ENCODE measurements at regions not wholly inside any gene's neighbourhood (a gene's known extent, or its start where the extent isn't known, plus 50 kb on each side); places are given as distances from the start of the nearest gene placed in this dataset.
A peak's percentile ranks its signal among the peaks of the same experiment; 100 is the strongest.

DNA sequence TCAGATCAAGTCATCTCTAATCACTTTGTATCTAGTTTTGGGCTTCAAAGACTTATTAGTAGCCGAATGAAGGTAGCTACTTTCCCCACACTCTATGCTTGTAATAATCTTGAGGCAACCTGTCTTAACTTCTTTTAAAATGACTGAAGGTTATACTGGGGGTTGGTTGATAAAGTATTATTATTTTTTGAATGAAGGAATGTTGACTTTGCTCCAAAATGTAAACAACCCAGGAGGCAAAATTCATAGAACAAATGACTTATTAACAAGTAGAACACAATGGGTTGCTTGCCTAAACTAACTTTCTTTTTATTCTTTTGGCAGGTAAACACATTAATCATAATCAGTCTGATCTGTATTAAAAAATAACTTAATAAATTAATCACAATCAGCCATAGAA, 440.0 kb downstream of the USP25 start:
- Histone ChIP-seq H3K79me2 (ENCODE audit: insufficient read depth, low read length) (no peaks in the 10 kb centered on the region), H3K4me3 (ENCODE audit: insufficient read depth, low read length) (no peak overlapping the region), H3K27ac (ENCODE audit: low read depth, low read length) (no peak overlapping the region), H3K4me1 (ENCODE audit: insufficient read depth, low read length) (no peaks in the 10 kb centered on the region), H2AFZ (ENCODE audit: low read length) (no peak overlapping the region), H4K20me1 (ENCODE audit: insufficient read depth, low read length) (no peaks in the 10 kb centered on the region), H3K9me3 (ENCODE audit: low read depth, low read length) (no peaks in the 10 kb centered on the region), H3K36me3 (ENCODE audit: insufficient read depth, low read length) (no peaks in the 10 kb centered on the region), H3K4me2 (ENCODE audit: insufficient read depth, low read length) (peak overlapping the region; percentile 41), H3K27me3 (ENCODE audit: insufficient read depth, low read length) (no peaks in the 10 kb centered on the region)
- TF ChIP-seq, protein P1, sequence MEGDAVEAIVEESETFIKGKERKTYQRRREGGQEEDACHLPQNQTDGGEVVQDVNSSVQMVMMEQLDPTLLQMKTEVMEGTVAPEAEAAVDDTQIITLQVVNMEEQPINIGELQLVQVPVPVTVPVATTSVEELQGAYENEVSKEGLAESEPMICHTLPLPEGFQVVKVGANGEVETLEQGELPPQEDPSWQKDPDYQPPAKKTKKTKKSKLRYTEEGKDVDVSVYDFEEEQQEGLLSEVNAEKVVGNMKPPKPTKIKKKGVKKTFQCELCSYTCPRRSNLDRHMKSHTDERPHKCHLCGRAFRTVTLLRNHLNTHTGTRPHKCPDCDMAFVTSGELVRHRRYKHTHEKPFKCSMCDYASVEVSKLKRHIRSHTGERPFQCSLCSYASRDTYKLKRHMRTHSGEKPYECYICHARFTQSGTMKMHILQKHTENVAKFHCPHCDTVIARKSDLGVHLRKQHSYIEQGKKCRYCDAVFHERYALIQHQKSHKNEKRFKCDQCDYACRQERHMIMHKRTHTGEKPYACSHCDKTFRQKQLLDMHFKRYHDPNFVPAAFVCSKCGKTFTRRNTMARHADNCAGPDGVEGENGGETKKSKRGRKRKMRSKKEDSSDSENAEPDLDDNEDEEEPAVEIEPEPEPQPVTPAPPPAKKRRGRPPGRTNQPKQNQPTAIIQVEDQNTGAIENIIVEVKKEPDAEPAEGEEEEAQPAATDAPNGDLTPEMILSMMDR (IDR thresholded peaks at IDR 0.05; ENCODE audit: extremely low read depth, low read depth, low read length), result no peak
- DNase-seq (ENCODE audit: insufficient read length, low spot score, missing footprints), result no peak

DNA sequence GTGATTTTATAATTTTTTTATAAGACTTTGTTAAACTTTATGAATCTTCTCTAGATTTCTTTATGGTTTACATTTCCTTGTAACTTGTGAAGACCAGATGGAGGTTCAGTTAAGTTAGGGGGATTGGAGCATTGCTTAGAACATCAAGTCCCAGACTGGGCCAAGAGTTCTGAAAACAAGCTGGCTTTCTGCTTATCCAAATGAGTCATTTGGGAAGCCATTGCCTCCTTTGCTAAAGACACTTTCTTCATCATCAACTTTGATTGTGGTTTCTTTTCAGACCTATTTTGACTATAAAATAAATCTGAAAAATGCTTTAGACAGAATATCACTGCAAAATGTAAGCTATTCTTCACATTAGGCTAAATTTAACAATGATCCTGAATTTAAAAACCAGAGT, 446.8 kb downstream of the USP25 start:
- TF ChIP-seq, protein P1 (IDR thresholded peaks at IDR 0.05; ENCODE audit: extremely low read depth, low read depth, low read length), result no peak
- Histone ChIP-seq H3K27ac (ENCODE audit: low read depth, low read length) (no peak overlapping the region), H3K36me3 (ENCODE audit: insufficient read depth, low read length) (no peaks in the 10 kb centered on the region)

DNA sequence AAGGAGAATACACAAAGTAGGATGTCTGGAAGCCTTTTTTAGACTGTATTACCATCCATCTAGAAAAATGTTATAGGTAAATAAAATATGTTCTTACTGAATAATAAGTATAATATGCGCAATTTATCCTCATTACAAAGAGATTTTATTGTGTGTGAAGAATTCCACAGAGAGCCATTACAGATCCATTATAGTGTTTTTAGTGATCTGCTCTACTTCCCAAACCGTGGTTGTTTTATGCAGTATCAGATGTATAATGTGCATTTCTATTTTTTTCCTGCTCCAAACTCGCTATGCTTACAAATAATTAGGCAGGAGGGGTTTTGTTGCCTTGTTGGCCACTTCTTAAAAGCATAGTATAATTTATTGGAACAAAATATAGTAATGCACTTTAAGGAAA, 447.8 kb downstream of the USP25 start:
- Histone ChIP-seq H3K4me3 (ENCODE audit: insufficient read depth, low read length) (no peak overlapping the region), H3K27ac (ENCODE audit: low read depth, low read length) (no peak overlapping the region), H3K4me1 (ENCODE audit: insufficient read depth, low read length) (peaks cover 4% of the 10 kb centered on the region), H3K27me3 (ENCODE audit: insufficient read depth, low read length) (no peaks in the 10 kb centered on the region), H2AFZ (ENCODE audit: low read length) (no peak overlapping the region), H3K36me3 (ENCODE audit: insufficient read depth, low read length) (no peaks in the 10 kb centered on the region), H3K79me2 (ENCODE audit: insufficient read depth, low read length) (no peaks in the 10 kb centered on the region), H3K9me3 (ENCODE audit: low read depth, low read length) (no peaks in the 10 kb centered on the region), H4K20me1 (ENCODE audit: insufficient read depth, low read length) (no peaks in the 10 kb centered on the region), H3K4me2 (ENCODE audit: insufficient read depth, low read length) (no peak overlapping the region)
- DNase-seq (ENCODE audit: insufficient read length, low spot score, missing footprints), result no peak
- TF ChIP-seq, protein P1 (IDR thresholded peaks at IDR 0.05; ENCODE audit: extremely low read depth, low read depth, low read length), result no peak

More for the DNA sequence above, 446.8 kb downstream of the USP25 start:
- no peak for DNase-seq (ENCODE audit: insufficient read length, low spot score, missing footprints)
- Histone ChIP-seq H2AFZ (ENCODE audit: low read length) (no peak overlapping the region), H3K79me2 (ENCODE audit: insufficient read depth, low read length) (no peaks in the 10 kb centered on the region), H3K4me3 (ENCODE audit: insufficient read depth, low read length) (no peak overlapping the region), H3K9me3 (ENCODE audit: low read depth, low read length) (no peaks in the 10 kb centered on the region), H3K4me1 (ENCODE audit: insufficient read depth, low read length) (peaks cover 4% of the 10 kb centered on the region), H3K4me2 (ENCODE audit: insufficient read depth, low read length) (no peak overlapping the region), H4K20me1 (ENCODE audit: insufficient read depth, low read length) (no peaks in the 10 kb centered on the region), H3K27me3 (ENCODE audit: insufficient read depth, low read length) (no peaks in the 10 kb centered on the region)

DNA sequence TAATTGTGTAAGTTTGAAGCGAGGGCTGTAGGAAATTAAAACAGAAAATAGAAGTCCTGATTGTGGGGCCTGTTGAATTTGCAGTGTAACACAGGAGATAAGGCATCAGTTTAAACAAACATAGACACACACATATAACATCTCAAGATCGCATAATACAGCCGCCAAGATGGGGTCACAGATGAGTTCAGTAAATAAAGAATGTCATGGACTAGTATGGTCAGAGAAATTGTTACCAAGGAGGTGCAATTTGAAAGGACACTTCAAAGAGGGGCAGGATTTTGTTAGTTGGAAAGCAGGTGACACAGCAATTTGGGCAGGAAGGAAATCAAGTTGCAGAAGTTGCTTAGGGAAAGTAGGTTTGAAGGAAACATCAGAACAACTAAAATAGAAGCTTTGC, 450.0 kb downstream of the USP25 start:
- H3K9me3 ChIP-seq (ENCODE audit: low read depth, low read length), result no peaks in the 10 kb centered on the region
- TF ChIP-seq, protein P1 (IDR thresholded peaks at IDR 0.05; ENCODE audit: extremely low read depth, low read depth, low read length), result no peak
- no peaks in the 10 kb centered on the region for H3K27me3 ChIP-seq (ENCODE audit: insufficient read depth, low read length)
- no peaks in the 10 kb centered on the region for H4K20me1 ChIP-seq (ENCODE audit: insufficient read depth, low read length)
- no peaks in the 10 kb centered on the region for H3K36me3 ChIP-seq (ENCODE audit: insufficient read depth, low read length)
- H3K4me3 ChIP-seq (ENCODE audit: insufficient read depth, low read length), result no peak overlapping the region
- H3K79me2 ChIP-seq (ENCODE audit: insufficient read depth, low read length), result no peaks in the 10 kb centered on the region
- peaks cover 7% of the 10 kb centered on the region for H3K4me1 ChIP-seq (ENCODE audit: insufficient read depth, low read length)
- H2AFZ ChIP-seq (ENCODE audit: low read length), result peak overlapping the region; percentile 24
- no peak overlapping the region for H3K4me2 ChIP-seq (ENCODE audit: insufficient read depth, low read length)
- no peak overlapping the region for H3K27ac ChIP-seq (ENCODE audit: low read depth, low read length)
- DNase-seq (ENCODE audit: insufficient read length, low spot score, missing footprints), result no peak
